Aorta (tissue), 5 donors: ENCODE measurements at regions not wholly inside any gene's neighbourhood (a gene's known extent, or its start where the extent isn't known, plus 50 kb on each side); places are given as distances from the start of the nearest gene placed in this dataset.

Experiments
- ATAC-seq: fragments of 200-7000 bp; cut with Tn5 transposase; one replicate; pipeline ENCODE4 v1.9.1; 2022; ENCODE audit warnings: moderate library complexity; ENCODE audit not compliant: low FRiP score
- DNase-seq, 2 donors: peaks; one replicate each; pipeline ENCODE4 v3.0.0-alpha.2; 2020
- H3K27ac ChIP-seq, 2 donors: one replicate each; pipeline ENCODE4 v1.5.1; 2013; ENCODE audit warnings: low read length in 2 of 2, mild to moderate bottlenecking in 2 of 2, moderate library complexity in 2 of 2, control low read depth in 1 of 2, inconsistent platforms in 1 of 2, low read depth in 1 of 2
- H3K27me3 ChIP-seq, 2 donors: one replicate each; pipeline ENCODE4 v1.6.1; 2013; ENCODE audit warnings: control low read depth in 1 of 2, low read length in 1 of 2, mild to moderate bottlenecking in 1 of 2, moderate library complexity in 1 of 2; ENCODE audit not compliant: insufficient read depth in 2 of 2, control insufficient read depth in 1 of 2
- H3K36me3 ChIP-seq, 2 donors: one replicate each; pipeline ENCODE4 v1.6.1; 2013; ENCODE audit warnings: control low read depth in 1 of 2, low read length in 1 of 2, mild to moderate bottlenecking in 1 of 2; ENCODE audit not compliant: insufficient read depth in 2 of 2, control insufficient read depth in 1 of 2
- H3K4me1 ChIP-seq, 2 donors: one replicate each; pipeline ENCODE4 v1.6.1; 2013; ENCODE audit warnings: low read length in 2 of 2, control low read depth in 1 of 2, mild to moderate bottlenecking in 1 of 2, moderate library complexity in 1 of 2; ENCODE audit not compliant: insufficient read depth in 2 of 2, control insufficient read depth in 1 of 2
- H3K4me3 ChIP-seq, 2 donors: one replicate each; pipeline ENCODE4 v1.5.1; 2013; ENCODE audit warnings: low read length in 2 of 2, control low read depth in 1 of 2, mild to moderate bottlenecking in 1 of 2
- H3K9me3 ChIP-seq: one replicate; pipeline ENCODE4 v1.6.1; 2013; ENCODE audit warnings: mild to moderate bottlenecking, low read length; ENCODE audit not compliant: control insufficient read depth
- WGBS, 2 donors: extraction: QIAGEN DNeasy Blood & Tissue Kit; methylation state at CpG; one replicate each; pipeline ENCODE4 v1.1.7; 2013; 5-methylcytosine and 5-hydroxymethylcytosine counted together
- intact Hi-C, 2 donors: fragments of 100-400 bp; cut with DNase I; formaldehyde crosslinking; loops; one replicate each; pipeline versions ENCODE4 v1.14.2 to v1.15.0; 2022
- donor health status: healthy with polysubstance abuse.
- donor health status: Bipolar disorder and iron deficiency.
- donor health status: DM: no; HTN: no; CAD: no.
- donor health status: DM: no; HTN: no; CAD: no.
- donor health status: DM: yes; HTN: yes; CAD: no.

- Histone ChIP-seq H3K9me3 (no peaks in the 10 kb centered on the region), H3K4me3 (no peak overlapping the region), H3K27me3 (no peaks in the 10 kb centered on the region), H3K36me3 (no peaks in the 10 kb centered on the region), H3K4me1 (no peaks in the 10 kb centered on the region), H3K27ac (no peak overlapping the region)
- intact Hi-C loops: no loop called here
- 95 to 97% methylated on average over 1 of the region's 1 CpG for WGBS, 2 donors
- DNase-seq (no peak), ATAC-seq (no peak)
These were observed 95.4 kb upstream of the CYP1B1 start for GRCh38 chr2:38171208-38171855.

GRCh38 chr2:38170733-38171132, 94.8 kb upstream of the CYP1B1 start:
- no peak for ATAC-seq
- no peak overlapping the region for H3K27ac ChIP-seq
- no peak for DNase-seq
- H3K27me3 ChIP-seq: no peaks in the 10 kb centered on the region
- intact Hi-C loops: no loop called here
- H3K4me1 ChIP-seq: no peaks in the 10 kb centered on the region
- H3K36me3 ChIP-seq: no peaks in the 10 kb centered on the region
- no peak overlapping the region for H3K4me3 ChIP-seq
- H3K9me3 ChIP-seq: no peaks in the 10 kb centered on the region

- intact Hi-C loops: no loop called here
- DNase-seq (no peak), ATAC-seq (no peak)
- no peak overlapping the region for H3K4me3 ChIP-seq
- H3K27me3 ChIP-seq: no peaks in the 10 kb centered on the region
- H3K9me3 ChIP-seq: no peaks in the 10 kb centered on the region
- no peaks in the 10 kb centered on the region for H3K36me3 ChIP-seq
- H3K4me1 ChIP-seq: no peaks in the 10 kb centered on the region
- WGBS, 2 donors: 78 to 91% methylated on average over 3 of the region's 3 CpGs
- H3K27ac ChIP-seq: no peak overlapping the region
These were observed 94.1 kb upstream of the CYP1B1 start for GRCh38 chr2:38170067-38170466.

- H3K27me3 ChIP-seq: no peaks in the 10 kb centered on the region
- ATAC-seq (no peak), DNase-seq (no peak)
- H3K36me3 ChIP-seq: no peaks in the 10 kb centered on the region
- H3K9me3 ChIP-seq: no peaks in the 10 kb centered on the region
- no peaks in the 10 kb centered on the region for H3K4me1 ChIP-seq
- WGBS, 2 donors: 90 to 91% methylated on average over 5 of the region's 5 CpGs
- H3K4me3 ChIP-seq: no peak overlapping the region
- intact Hi-C loops: no loop called here
- H3K27ac ChIP-seq: no peak overlapping the region
These were observed 92.9 kb upstream of the CYP1B1 start for GRCh38 chr2:38168710-38169480.

GRCh38 chr2:38167968-38168350, 92.0 kb upstream of the CYP1B1 start:
- DNase-seq (no peak), ATAC-seq (peak; percentile 8)
- intact Hi-C loops: no loop called here
- 70 to 74% methylated on average over 2 of the region's 2 CpGs for WGBS, 2 donors
- Histone ChIP-seq H3K9me3 (no peaks in the 10 kb centered on the region), H3K27me3 (no peaks in the 10 kb centered on the region), H3K36me3 (no peaks in the 10 kb centered on the region), H3K4me1 (no peaks in the 10 kb centered on the region), H3K4me3 (no peak overlapping the region), H3K27ac (no peak overlapping the region)

- no peak overlapping the region for H3K4me3 ChIP-seq
- ATAC-seq (no peak), DNase-seq (no peak)
- 94% methylated on average over 2 of the region's 2 CpGs for WGBS, 2 donors
- no peak overlapping the region for H3K27ac ChIP-seq
- H3K9me3 ChIP-seq: no peaks in the 10 kb centered on the region
- intact Hi-C loops: no loop called here
- H3K27me3 ChIP-seq: no peaks in the 10 kb centered on the region
- H3K4me1 ChIP-seq: no peaks in the 10 kb centered on the region
- H3K36me3 ChIP-seq: no peaks in the 10 kb centered on the region
These were observed 89.7 kb upstream of the CYP1B1 start for GRCh38 chr2:38165698-38166097.

- WGBS, 2 donors: 81 to 91% methylated on average over 4 of the region's 4 CpGs
- ATAC-seq (no peak), DNase-seq (no peak)
- peaks cover 0 to 4% of the 10 kb centered on the region in 2 donors for H3K4me1 ChIP-seq
- no peaks in the 10 kb centered on the region for H3K9me3 ChIP-seq
- intact Hi-C loops: no loop called here
- H3K27ac ChIP-seq: no peak overlapping the region
- H3K4me3 ChIP-seq: no peak overlapping the region
- no peaks in the 10 kb centered on the region for H3K36me3 ChIP-seq
- no peaks in the 10 kb centered on the region for H3K27me3 ChIP-seq
These were observed 88.9 kb upstream of the CYP1B1 start for GRCh38 chr2:38164881-38165280.

GRCh38 chr2:38163579-38163978, 87.6 kb upstream of the CYP1B1 start:
- ATAC-seq: no peak
- no peak overlapping the region for H3K27ac ChIP-seq
- H3K27me3 ChIP-seq: no peaks in the 10 kb centered on the region
- peaks cover 0 to 10% of the 10 kb centered on the region in 2 donors for H3K4me1 ChIP-seq
- WGBS, 2 donors: 95 to 97% methylated on average over 1 of the region's 1 CpG
- no peaks in the 10 kb centered on the region for H3K9me3 ChIP-seq
- no peak overlapping the region for H3K4me3 ChIP-seq
- DNase-seq: no peak
- intact Hi-C loops: no loop called here
- H3K36me3 ChIP-seq: no peaks in the 10 kb centered on the region

- no peak overlapping the region for H3K4me3 ChIP-seq
- H3K27me3 ChIP-seq: no peaks in the 10 kb centered on the region
- DNase-seq (no peak), ATAC-seq (no peak)
- intact Hi-C loops: no loop called here
- H3K9me3 ChIP-seq: no peaks in the 10 kb centered on the region
- peaks cover 0 to 10% of the 10 kb centered on the region in 2 donors for H3K4me1 ChIP-seq
- no peak overlapping the region for H3K27ac ChIP-seq
- WGBS, 2 donors: 77 to 95% methylated on average over 3 of the region's 3 CpGs
- no peaks in the 10 kb centered on the region for H3K36me3 ChIP-seq
These were observed 87.1 kb upstream of the CYP1B1 start for GRCh38 chr2:38163006-38163405.
